ENCODE measurements at regions not wholly inside any gene's neighbourhood (a gene's known extent, or its start where the extent isn't known, plus 50 kb on each side); places are given as distances from the start of the nearest gene placed in this dataset.

DNA sequence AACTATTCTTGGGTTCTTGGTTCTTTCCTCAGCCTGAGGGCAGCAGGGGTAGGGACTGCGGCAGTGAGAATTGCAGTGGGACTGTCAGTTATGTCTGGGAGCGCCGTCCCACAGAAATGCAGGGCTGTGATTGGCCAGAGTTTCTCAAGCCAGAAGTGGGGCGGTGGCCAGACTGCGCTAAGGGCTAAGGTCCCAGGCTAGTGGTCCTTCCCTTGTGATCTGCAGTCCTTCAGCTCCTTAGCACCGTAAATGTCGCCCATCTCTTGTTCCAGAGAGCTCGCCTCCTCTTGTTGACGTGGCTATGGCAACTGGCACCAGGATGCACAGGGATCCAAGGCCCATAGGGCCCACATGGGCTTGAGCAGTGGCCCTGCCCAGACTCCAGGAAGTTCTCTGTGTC is 223.5 kb downstream of the GRIA2 start:
- Histone ChIP-seq H3K36me3 (no peaks in the 10 kb centered on the region), H3K27ac (no peak overlapping the region), H3K27me3 (replicated peaks; ENCODE audit: insufficient read depth) (no peaks in the 10 kb centered on the region), H3K4me1 (replicated peaks) (no peaks in the 10 kb centered on the region), H3K4me3 (no peak overlapping the region), H3K9me3 (no peaks in the 10 kb centered on the region)
- TF ChIP-seq POLR2AphosphoS5 (IDR thresholded peaks at IDR 0.05) = no peak
- TF ChIP-seq, protein P1, sequence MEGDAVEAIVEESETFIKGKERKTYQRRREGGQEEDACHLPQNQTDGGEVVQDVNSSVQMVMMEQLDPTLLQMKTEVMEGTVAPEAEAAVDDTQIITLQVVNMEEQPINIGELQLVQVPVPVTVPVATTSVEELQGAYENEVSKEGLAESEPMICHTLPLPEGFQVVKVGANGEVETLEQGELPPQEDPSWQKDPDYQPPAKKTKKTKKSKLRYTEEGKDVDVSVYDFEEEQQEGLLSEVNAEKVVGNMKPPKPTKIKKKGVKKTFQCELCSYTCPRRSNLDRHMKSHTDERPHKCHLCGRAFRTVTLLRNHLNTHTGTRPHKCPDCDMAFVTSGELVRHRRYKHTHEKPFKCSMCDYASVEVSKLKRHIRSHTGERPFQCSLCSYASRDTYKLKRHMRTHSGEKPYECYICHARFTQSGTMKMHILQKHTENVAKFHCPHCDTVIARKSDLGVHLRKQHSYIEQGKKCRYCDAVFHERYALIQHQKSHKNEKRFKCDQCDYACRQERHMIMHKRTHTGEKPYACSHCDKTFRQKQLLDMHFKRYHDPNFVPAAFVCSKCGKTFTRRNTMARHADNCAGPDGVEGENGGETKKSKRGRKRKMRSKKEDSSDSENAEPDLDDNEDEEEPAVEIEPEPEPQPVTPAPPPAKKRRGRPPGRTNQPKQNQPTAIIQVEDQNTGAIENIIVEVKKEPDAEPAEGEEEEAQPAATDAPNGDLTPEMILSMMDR (IDR thresholded peaks at IDR 0.05) = no peak
- TF ChIP-seq POLR2A (IDR thresholded peaks at IDR 0.05) = no peak
- 94% methylated on average over 9 of the region's 9 CpGs for WGBS
- no peak for DNase-seq (ENCODE audit: low spot score)
- intact Hi-C loops (cut with DNase I) = no loop called here

DNA sequence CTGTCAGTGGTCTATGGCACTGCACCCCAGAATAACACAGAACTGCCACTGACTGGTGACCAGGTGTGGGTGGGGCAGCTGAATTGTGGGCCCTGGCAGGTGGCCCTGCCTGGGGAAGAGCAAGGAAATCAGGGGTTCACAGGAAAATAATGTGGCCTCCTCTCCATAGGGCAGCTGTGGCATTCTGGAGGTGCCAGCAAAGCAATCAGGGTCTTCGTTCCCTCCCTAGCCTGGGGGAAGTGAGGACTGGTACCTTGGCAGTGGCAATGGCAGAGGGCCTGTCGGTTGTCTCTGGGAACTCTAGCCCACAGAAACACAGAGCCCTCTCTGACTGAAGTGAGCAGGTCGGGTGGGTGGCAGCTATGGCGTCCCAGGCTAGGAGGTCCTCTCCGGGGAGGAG is 223.0 kb downstream of the GRIA2 start:
- Histone ChIP-seq H3K4me3 (no peak overlapping the region), H3K4me1 (replicated peaks) (no peaks in the 10 kb centered on the region), H3K9me3 (no peaks in the 10 kb centered on the region), H3K36me3 (no peaks in the 10 kb centered on the region), H3K27ac (no peak overlapping the region), H3K27me3 (replicated peaks; ENCODE audit: insufficient read depth) (no peaks in the 10 kb centered on the region)
- intact Hi-C loops (cut with DNase I) = no loop called here
- WGBS = 85% methylated on average over 5 of the region's 5 CpGs
- no peak for DNase-seq (ENCODE audit: low spot score)
- TF ChIP-seq POLR2A (IDR thresholded peaks at IDR 0.05) (no peak), POLR2AphosphoS5 (IDR thresholded peaks at IDR 0.05) (no peak)
- TF ChIP-seq, protein P1 (IDR thresholded peaks at IDR 0.05) = no peak

DNA sequence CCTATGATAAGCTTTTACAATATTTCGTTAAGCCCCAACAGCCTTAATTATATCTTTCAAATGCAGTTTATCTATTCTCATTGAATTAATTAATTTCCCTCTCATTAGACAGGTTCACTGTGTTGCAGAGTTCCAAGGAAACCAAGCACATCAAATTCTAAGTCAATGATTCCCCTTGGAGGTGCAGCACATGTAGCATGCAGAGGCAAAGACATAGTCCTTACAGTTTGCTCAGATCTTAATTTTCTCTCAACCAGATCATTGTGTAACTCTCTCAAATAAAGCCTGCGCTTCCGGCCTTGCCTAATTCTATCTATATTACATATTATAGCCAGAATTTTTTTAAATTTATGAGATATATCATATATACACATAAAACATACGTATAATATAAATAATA is 205.4 kb downstream of the GRIA2 start:
- Histone ChIP-seq H3K36me3 (no peaks in the 10 kb centered on the region), H3K27me3 (replicated peaks; ENCODE audit: insufficient read depth) (no peaks in the 10 kb centered on the region), H3K9me3 (no peaks in the 10 kb centered on the region), H3K27ac (no peak overlapping the region), H3K4me1 (replicated peaks) (no peaks in the 10 kb centered on the region), H3K4me3 (no peak overlapping the region)
- TF ChIP-seq POLR2AphosphoS5 (IDR thresholded peaks at IDR 0.05) = no peak
- TF ChIP-seq, protein P1 (IDR thresholded peaks at IDR 0.05) = no peak
- no peak for TF ChIP-seq POLR2A (IDR thresholded peaks at IDR 0.05)
- 94% methylated on average over 4 of the region's 4 CpGs for WGBS
- DNase-seq (ENCODE audit: low spot score) = no peak
- intact Hi-C loops (cut with DNase I) = no loop called here

DNA sequence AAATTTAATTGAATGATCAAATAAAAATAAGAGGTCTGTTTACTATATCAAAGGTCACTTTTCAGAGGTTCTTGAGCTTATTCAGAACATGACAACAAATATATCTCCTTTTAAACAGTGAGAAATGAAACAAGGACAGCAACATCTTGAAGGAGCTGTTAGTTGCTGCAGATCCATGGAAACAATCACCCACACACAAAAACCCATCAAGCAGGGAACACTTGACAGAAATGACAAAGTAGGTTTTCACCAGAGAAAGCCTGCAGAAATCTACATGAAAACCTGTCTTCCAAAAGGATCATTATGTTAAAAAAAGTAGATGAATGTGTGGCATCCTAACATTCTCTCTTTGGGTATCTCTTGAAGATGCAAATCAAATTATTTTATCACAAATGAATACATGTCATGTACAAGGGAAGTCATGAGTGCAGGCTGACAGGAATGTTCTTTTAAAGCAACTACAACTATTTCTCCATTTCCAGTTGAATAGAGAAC is 203.0 kb downstream of the GRIA2 start:
- no peaks in the 10 kb centered on the region for H3K36me3 ChIP-seq
- no peak overlapping the region for H3K4me3 ChIP-seq
- no peaks in the 10 kb centered on the region for H3K4me1 ChIP-seq (replicated peaks)
- intact Hi-C loops (cut with DNase I) = no loop called here
- TF ChIP-seq POLR2AphosphoS5 (IDR thresholded peaks at IDR 0.05) = no peak
- no peak for TF ChIP-seq POLR2A (IDR thresholded peaks at IDR 0.05)
- no peaks in the 10 kb centered on the region for H3K9me3 ChIP-seq
- H3K27ac ChIP-seq = no peak overlapping the region
- no peak for DNase-seq (ENCODE audit: low spot score)
- H3K27me3 ChIP-seq (replicated peaks; ENCODE audit: insufficient read depth) = no peaks in the 10 kb centered on the region

DNA sequence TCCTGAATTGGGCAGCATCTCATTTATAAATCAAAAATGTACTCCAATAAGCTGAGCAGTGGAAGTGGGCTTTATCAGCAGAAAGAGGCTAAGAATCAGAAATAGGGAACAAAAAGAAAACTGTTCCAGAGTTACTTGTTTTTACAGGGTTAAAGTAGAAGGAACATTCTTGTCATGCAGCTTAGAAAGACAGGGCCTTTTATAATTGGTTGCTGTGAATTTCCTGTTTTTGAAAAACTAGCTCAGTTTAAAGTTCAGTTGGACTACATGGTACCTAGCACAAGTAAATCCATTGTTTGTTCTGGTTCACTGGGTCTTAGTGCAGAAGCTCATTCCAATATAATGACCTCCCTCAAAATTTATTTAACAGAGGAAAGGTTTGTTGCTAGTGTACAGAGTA is 200.8 kb downstream of the GRIA2 start:
- Histone ChIP-seq H3K9me3 (no peaks in the 10 kb centered on the region), H3K4me3 (no peak overlapping the region), H3K27me3 (replicated peaks; ENCODE audit: insufficient read depth) (no peaks in the 10 kb centered on the region), H3K27ac (no peak overlapping the region), H3K36me3 (no peaks in the 10 kb centered on the region), H3K4me1 (replicated peaks) (no peaks in the 10 kb centered on the region)
- TF ChIP-seq POLR2AphosphoS5 (IDR thresholded peaks at IDR 0.05) = no peak
- TF ChIP-seq, protein P1 (IDR thresholded peaks at IDR 0.05) = no peak
- DNase-seq (ENCODE audit: low spot score) = no peak
- intact Hi-C loops (cut with DNase I) = no loop called here

Small RNA genes in the stretch of these regions (small RNA-seq; reads per million reads assigned to genes)
- gene RF00019 = 0 reads per million in 2 donors

All from prostate gland (tissue), 2 donors.